HFFc6 (cell line): ENCODE measurements at regions not wholly inside any gene's neighbourhood (a gene's known extent, or its start where the extent isn't known, plus 50 kb on each side); places are given as distances from the start of the nearest gene placed in this dataset.

Experiments used
- DNase-seq: peaks from one replicate; pipeline ENCODE4 v3.0.0-alpha.2; 2018
- H3K27ac Mint-ChIP-seq: 2 replicates; pipeline ENCODE4 v1.8.0; 2020; ENCODE audit warnings: mild to moderate bottlenecking, mixed read lengths
- H3K27me3 Mint-ChIP-seq: 2 replicates; pipeline ENCODE4 v1.8.0; 2021; ENCODE audit warnings: mild to moderate bottlenecking, moderate library complexity, mixed read lengths; ENCODE audit not compliant: insufficient read depth
- H3K36me3 Mint-ChIP-seq: 2 replicates; pipeline ENCODE4 v1.8.0; 2021; ENCODE audit warnings: low read depth, mixed read lengths
- H3K4me1 Mint-ChIP-seq: 2 replicates; pipeline ENCODE4 v1.8.0; 2020; ENCODE audit warnings: low read depth, mixed read lengths
- H3K4me3 Mint-ChIP-seq: 2 replicates; pipeline ENCODE4 v1.8.0; 2020; ENCODE audit warnings: mild to moderate bottlenecking, moderate library complexity, mixed read lengths
- H3K9me3 Mint-ChIP-seq: 2 replicates; pipeline ENCODE4 v1.8.0; 2020; ENCODE audit warnings: mild to moderate bottlenecking, mixed read lengths
- TF ChIP-seq, protein P1 (sequence below): fragments of 200-600 bp; sonication (generic); IDR thresholded peaks from 2 replicates; pipeline ENCODE4 v1.5.0; 2021; ENCODE audit warnings: antibody characterized with exemption, mild to moderate bottlenecking

DNA sequence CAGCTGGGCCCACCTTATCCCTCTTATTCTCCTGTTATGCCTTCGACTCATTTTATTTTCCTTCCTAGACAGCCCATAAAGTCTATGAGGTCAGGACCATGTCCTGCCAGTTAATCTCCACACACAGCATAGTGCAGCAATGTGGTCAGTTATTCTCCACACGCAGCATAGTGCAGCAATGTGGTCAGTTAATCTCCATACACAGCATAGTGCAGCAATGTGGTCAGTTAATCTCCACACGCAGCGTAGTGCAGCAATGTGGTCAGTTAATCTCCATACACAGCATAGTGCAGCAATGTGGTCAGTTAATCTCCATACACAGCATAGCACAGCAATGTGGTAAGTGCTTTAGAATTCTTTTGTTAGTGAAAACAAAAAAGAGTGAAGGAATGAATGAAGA is 77.8 kb downstream of the TEX36 start:
- no peaks in the 10 kb centered on the region for H3K36me3 Mint-ChIP-seq
- peaks cover 12% of the 10 kb centered on the region for H3K27me3 Mint-ChIP-seq
- 0 out of 2 replicates have a peak, but pooled peaks cover 7% of the 10 kb centered on the region for H3K4me1 Mint-ChIP-seq
- TF ChIP-seq, protein P1, sequence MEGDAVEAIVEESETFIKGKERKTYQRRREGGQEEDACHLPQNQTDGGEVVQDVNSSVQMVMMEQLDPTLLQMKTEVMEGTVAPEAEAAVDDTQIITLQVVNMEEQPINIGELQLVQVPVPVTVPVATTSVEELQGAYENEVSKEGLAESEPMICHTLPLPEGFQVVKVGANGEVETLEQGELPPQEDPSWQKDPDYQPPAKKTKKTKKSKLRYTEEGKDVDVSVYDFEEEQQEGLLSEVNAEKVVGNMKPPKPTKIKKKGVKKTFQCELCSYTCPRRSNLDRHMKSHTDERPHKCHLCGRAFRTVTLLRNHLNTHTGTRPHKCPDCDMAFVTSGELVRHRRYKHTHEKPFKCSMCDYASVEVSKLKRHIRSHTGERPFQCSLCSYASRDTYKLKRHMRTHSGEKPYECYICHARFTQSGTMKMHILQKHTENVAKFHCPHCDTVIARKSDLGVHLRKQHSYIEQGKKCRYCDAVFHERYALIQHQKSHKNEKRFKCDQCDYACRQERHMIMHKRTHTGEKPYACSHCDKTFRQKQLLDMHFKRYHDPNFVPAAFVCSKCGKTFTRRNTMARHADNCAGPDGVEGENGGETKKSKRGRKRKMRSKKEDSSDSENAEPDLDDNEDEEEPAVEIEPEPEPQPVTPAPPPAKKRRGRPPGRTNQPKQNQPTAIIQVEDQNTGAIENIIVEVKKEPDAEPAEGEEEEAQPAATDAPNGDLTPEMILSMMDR = no peak
- H3K9me3 Mint-ChIP-seq = peaks cover 5% of the 10 kb centered on the region; the same call in 1 of the 2 replicates
- no peak overlapping the region for H3K4me3 Mint-ChIP-seq
- peak; percentile 57 for DNase-seq
- peak overlapping the region; percentile 35; the same call in 1 of the 2 replicates for H3K27ac Mint-ChIP-seq

- peaks cover 5% of the 10 kb centered on the region; the same call in 1 of the 2 replicates for H3K9me3 Mint-ChIP-seq
- TF ChIP-seq, protein P1 = no peak
- no peak overlapping the region for H3K27ac Mint-ChIP-seq
- 0 out of 2 replicates have a peak, but pooled peaks cover 7% of the 10 kb centered on the region for H3K4me1 Mint-ChIP-seq
- H3K36me3 Mint-ChIP-seq = no peaks in the 10 kb centered on the region
- no peak overlapping the region for H3K4me3 Mint-ChIP-seq
- peaks cover 9% of the 10 kb centered on the region for H3K27me3 Mint-ChIP-seq
- no peak for DNase-seq
Observed at GRCh38 chr10:125602825-125603224, 80.1 kb downstream of the TEX36 start.

DNA sequence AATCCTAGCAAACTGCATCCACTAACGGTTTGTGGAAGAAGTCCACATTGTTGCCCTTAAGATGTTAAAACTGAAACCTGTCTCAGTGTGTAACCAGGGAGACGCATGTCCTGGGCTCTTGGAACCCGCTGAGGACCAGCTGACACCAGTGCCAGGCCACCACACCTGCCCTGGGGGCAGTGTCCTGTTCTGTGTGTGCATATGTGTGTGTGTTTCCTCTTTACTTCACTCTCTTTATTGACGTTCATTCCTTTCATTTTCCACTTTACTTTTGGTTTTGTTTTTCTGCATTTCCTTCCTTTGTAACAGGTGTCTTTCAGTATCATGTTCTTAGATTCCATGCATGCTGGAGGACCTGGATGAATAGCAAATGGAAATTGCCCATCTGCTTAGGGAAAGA is 83.8 kb downstream of the TEX36 start:
- Mint-ChIP-seq H3K27me3 (peaks cover 12% of the 10 kb centered on the region), H3K27ac (no peak overlapping the region), H3K4me1 (no peaks in the 10 kb centered on the region), H3K36me3 (no peaks in the 10 kb centered on the region; the same call in 1 of the 2 replicates), H3K4me3 (no peak overlapping the region), H3K9me3 (peaks cover 24% of the 10 kb centered on the region)
- TF ChIP-seq, protein P1 = no peak
- no peak for DNase-seq

GRCh38 chr10:125595911-125596310 is 87.1 kb downstream of the TEX36 start:
- Mint-ChIP-seq H3K27ac (no peak overlapping the region), H3K4me3 (no peak overlapping the region), H3K9me3 (peaks cover 24% of the 10 kb centered on the region), H3K4me1 (no peaks in the 10 kb centered on the region), H3K27me3 (peaks cover 9% of the 10 kb centered on the region), H3K36me3 (no peaks in the 10 kb centered on the region; the same call in 1 of the 2 replicates)
- TF ChIP-seq, protein P1 = no peak
- no peak for DNase-seq

DNA sequence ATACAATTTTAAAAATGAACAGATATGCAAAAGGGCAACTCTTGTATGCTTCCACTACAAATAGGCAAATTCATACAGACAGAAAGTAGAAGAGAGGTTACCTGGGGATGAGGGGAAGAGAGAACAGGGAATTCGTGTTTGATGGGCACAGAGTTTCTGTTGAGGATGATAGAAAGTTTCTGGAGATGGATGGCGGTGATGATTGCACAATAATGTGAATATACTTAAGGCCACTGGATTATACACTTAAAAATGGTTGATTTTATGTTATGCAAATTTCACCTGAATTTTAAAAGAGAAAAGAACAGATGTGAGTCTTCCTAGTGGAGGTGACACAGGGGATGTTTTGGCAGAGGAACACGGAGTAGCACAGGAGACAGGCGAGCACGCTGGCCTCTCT is 89.3 kb downstream of the TEX36 start:
- H3K4me1 Mint-ChIP-seq = no peaks in the 10 kb centered on the region
- no peak overlapping the region for H3K27ac Mint-ChIP-seq
- no peak for DNase-seq
- H3K27me3 Mint-ChIP-seq = peaks cover 12% of the 10 kb centered on the region
- TF ChIP-seq, protein P1 = no peak
- H3K4me3 Mint-ChIP-seq = no peak overlapping the region
- H3K9me3 Mint-ChIP-seq = peaks cover 18% of the 10 kb centered on the region
- H3K36me3 Mint-ChIP-seq = no peaks in the 10 kb centered on the region; the same call in 1 of the 2 replicates

- no peak overlapping the region for H3K4me3 Mint-ChIP-seq
- no peaks in the 10 kb centered on the region; the same call in 1 of the 2 replicates for H3K36me3 Mint-ChIP-seq
- no peak overlapping the region for H3K27ac Mint-ChIP-seq
- TF ChIP-seq, protein P1 = no peak
- peaks cover 18% of the 10 kb centered on the region for H3K9me3 Mint-ChIP-seq
- H3K27me3 Mint-ChIP-seq = peaks cover 12% of the 10 kb centered on the region
- H3K4me1 Mint-ChIP-seq = no peaks in the 10 kb centered on the region
- DNase-seq = no peak
Observed at GRCh38 chr10:125592897-125593296, 90.1 kb downstream of the TEX36 start.
